ENCODE measurements at regions not wholly inside any gene's neighbourhood (a gene's known extent, or its start where the extent isn't known, plus 50 kb on each side); places are given as distances from the start of the nearest gene placed in this dataset.

DNA sequence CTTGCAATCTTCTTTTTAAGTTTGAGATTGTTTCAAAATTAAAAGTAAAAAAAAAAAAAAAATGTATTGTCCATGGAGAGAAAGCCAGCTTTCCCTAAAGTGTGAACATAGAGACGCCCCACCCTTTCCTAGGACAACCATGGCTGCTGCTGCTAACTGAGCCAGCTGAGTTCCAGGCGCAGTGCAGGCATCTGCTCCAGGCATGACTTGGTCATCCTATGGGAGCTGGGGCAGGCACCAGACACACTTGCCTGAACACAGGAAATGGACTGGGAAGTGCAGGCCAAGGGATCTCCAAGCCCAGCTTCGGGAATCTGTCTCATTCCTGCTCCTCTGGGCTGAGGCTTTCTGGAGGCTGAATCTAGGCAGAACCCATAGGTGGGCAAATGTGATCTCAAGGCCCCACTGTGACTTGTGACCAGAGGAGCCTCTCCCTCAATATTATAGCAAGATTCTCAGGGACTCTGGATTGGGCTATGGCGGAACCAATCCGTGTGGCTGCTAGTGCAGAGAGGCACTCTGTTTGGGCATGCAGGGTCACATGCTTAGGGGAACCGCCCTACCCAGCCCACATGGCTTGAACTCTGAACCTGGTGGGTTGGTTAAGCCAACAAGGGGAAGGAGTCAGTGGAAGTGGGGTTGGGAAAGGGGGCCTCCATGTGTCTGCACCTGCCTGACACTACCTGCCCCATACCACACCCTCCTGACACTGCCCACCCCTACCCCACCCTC is 138.2 kb upstream of the CST7 start:
- no peaks in the 10 kb centered on the region for H3K79me2 ChIP-seq (ENCODE audit: insufficient read depth, low read length)
- H4K20me1 ChIP-seq (ENCODE audit: insufficient read depth, low read length), result no peaks in the 10 kb centered on the region
- no peak for DNase-seq
- TF ChIP-seq, protein P1, sequence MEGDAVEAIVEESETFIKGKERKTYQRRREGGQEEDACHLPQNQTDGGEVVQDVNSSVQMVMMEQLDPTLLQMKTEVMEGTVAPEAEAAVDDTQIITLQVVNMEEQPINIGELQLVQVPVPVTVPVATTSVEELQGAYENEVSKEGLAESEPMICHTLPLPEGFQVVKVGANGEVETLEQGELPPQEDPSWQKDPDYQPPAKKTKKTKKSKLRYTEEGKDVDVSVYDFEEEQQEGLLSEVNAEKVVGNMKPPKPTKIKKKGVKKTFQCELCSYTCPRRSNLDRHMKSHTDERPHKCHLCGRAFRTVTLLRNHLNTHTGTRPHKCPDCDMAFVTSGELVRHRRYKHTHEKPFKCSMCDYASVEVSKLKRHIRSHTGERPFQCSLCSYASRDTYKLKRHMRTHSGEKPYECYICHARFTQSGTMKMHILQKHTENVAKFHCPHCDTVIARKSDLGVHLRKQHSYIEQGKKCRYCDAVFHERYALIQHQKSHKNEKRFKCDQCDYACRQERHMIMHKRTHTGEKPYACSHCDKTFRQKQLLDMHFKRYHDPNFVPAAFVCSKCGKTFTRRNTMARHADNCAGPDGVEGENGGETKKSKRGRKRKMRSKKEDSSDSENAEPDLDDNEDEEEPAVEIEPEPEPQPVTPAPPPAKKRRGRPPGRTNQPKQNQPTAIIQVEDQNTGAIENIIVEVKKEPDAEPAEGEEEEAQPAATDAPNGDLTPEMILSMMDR (IDR thresholded peaks at IDR 0.05), result no peak
- H3K4me3 Mint-ChIP-seq, result no peak overlapping the region
- 94% methylated on average over 5 of the region's 6 CpGs for WGBS (ENCODE audit: insufficient coverage)
- H3K4me1 Mint-ChIP-seq, result no peaks in the 10 kb centered on the region
- no peak overlapping the region for H3K4me2 ChIP-seq (replicated peaks; ENCODE audit: extremely low read depth, low read length, poor library complexity, severe bottlenecking)
- intact Hi-C loops (cut with micrococcal nuclease), result no loop called here
- no peak overlapping the region for H3K27ac Mint-ChIP-seq
- H3K27ac ChIP-seq (ENCODE audit: low read depth in 1 of 2, low read length in 2 of 2), result no peak overlapping the region
- no peak overlapping the region for H3K9ac ChIP-seq (ENCODE audit: insufficient read depth, low read length, poor library complexity, severe bottlenecking)
- H3K27me3 Mint-ChIP-seq (ENCODE audit: low read depth in 3 of 3), result peaks cover 0 to 3% (median 0%) of the 10 kb centered on the region in 3 donors
- H3K4me3 ChIP-seq (replicated peaks in 1 of 3; ENCODE audit: low read depth in 2 of 3, low read length in 3 of 3), result no peak overlapping the region
- H3K27me3 ChIP-seq (ENCODE audit: control insufficient read depth in 2 of 2, insufficient read depth in 2 of 2, low read length in 2 of 2), result no peaks in the 10 kb centered on the region
- no peak overlapping the region for H2AFZ ChIP-seq (ENCODE audit: insufficient read depth, low read depth, low read length, poor library complexity, severe bottlenecking)
- H3K9me3 ChIP-seq (replicated peaks in 1 of 2; ENCODE audit: control insufficient read depth in 1 of 2, insufficient read depth in 1 of 2, low read length in 2 of 2), result no peaks in the 10 kb centered on the region
- no peaks in the 10 kb centered on the region for H3K36me3 Mint-ChIP-seq
- no peaks in the 10 kb centered on the region for H3K36me3 ChIP-seq (replicated peaks in 1 of 2; ENCODE audit: control insufficient read depth in 1 of 2, insufficient read depth in 2 of 2, low read length in 2 of 2)
- H3K9me3 Mint-ChIP-seq, result peaks cover 0 to 4% (median 2%) of the 10 kb centered on the region in 7 donors
- H3K4me1 ChIP-seq (ENCODE audit: control insufficient read depth in 1 of 2, insufficient read depth in 2 of 2, low read length in 2 of 2), result no peaks in the 10 kb centered on the region

- DNase-seq, result no peak
- Histone ChIP-seq H3K4me3 (replicated peaks in 1 of 3; ENCODE audit: low read depth in 2 of 3, low read length in 3 of 3) (no peak overlapping the region), H3K79me2 (ENCODE audit: insufficient read depth, low read length) (no peaks in the 10 kb centered on the region), H3K27me3 (ENCODE audit: control insufficient read depth in 2 of 2, insufficient read depth in 2 of 2, low read length in 2 of 2) (no peaks in the 10 kb centered on the region), H3K27ac (ENCODE audit: low read depth in 1 of 2, low read length in 2 of 2) (no peak overlapping the region), H3K4me2 (replicated peaks; ENCODE audit: extremely low read depth, low read length, poor library complexity, severe bottlenecking) (no peak overlapping the region), H3K9ac (ENCODE audit: insufficient read depth, low read length, poor library complexity, severe bottlenecking) (no peak overlapping the region), H3K4me1 (ENCODE audit: control insufficient read depth in 1 of 2, insufficient read depth in 2 of 2, low read length in 2 of 2) (peaks cover 0 to 8% of the 10 kb centered on the region in 2 donors), H3K36me3 (replicated peaks in 1 of 2; ENCODE audit: control insufficient read depth in 1 of 2, insufficient read depth in 2 of 2, low read length in 2 of 2) (no peaks in the 10 kb centered on the region), H2AFZ (ENCODE audit: insufficient read depth, low read depth, low read length, poor library complexity, severe bottlenecking) (no peak overlapping the region), H4K20me1 (ENCODE audit: insufficient read depth, low read length) (no peaks in the 10 kb centered on the region), H3K9me3 (replicated peaks in 1 of 2; ENCODE audit: control insufficient read depth in 1 of 2, insufficient read depth in 1 of 2, low read length in 2 of 2) (no peaks in the 10 kb centered on the region)
- Mint-ChIP-seq H3K36me3 (no peaks in the 10 kb centered on the region), H3K9me3 (peaks cover 0 to 6% (median 3%) of the 10 kb centered on the region in 7 donors), H3K27ac (no peak overlapping the region), H3K27me3 (ENCODE audit: low read depth in 3 of 3) (peaks cover 0 to 3% (median 0%) of the 10 kb centered on the region in 3 donors), H3K4me1 (peaks cover 12% of the 10 kb centered on the region), H3K4me3 (no peak overlapping the region)
- intact Hi-C loops (cut with micrococcal nuclease), result no loop called here
- no CpG with 5 or more reads among the region's 6 CpGs for WGBS (ENCODE audit: insufficient coverage)
- TF ChIP-seq, protein P1 (IDR thresholded peaks at IDR 0.05), result no peak
These were observed 136.7 kb upstream of the CST7 start for GRCh38 chr20:24812373-24812772.

Data from CD14-positive monocyte (primary cell).